Cardiac fibroblast (primary cell): ENCODE measurements at regions not wholly inside any gene's neighbourhood (a gene's known extent, or its start where the extent isn't known, plus 50 kb on each side); places are given as distances from the start of the nearest gene placed in this dataset.

Source experiments
- DNase-seq, 2 donors: peaks; one replicate each; pipeline versions ENCODE4 v3.0.0 to v3.0.0-alpha.2; 2010; ENCODE audit warnings: low read depth in 2 of 2
- H3K4me3 ChIP-seq, 2 donors: replicated peaks in 1 of 2; 1 replicate in 1 of 2; 2 replicates in 1 of 2; pipeline ENCODE4 v1.5.1; 2011; ENCODE audit warnings: low read depth in 2 of 2, low read length in 2 of 2, mild to moderate bottlenecking in 2 of 2, moderate library complexity in 1 of 2
- CTCF ChIP-seq: IDR thresholded peaks from one replicate; pipeline ENCODE4 v1.5.1; 2011; ENCODE audit warnings: low read depth, mild to moderate bottlenecking, low read length, inconsistent platforms

DNA sequence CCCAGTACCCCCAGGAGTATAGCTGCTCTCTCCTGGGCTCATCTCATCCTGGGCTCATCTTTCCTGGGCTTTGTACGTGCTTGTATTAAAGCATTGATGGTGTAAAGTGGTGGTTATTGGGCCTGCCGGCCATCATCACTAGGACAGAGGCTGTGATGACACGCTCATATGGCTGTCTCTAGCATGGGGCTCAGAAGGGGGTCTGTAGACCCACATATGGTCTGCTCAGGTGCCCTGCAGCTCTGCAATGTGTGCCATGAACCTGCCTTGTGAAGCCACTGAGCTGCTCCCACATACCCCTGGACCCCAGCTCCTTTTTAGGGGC lies 143.4 kb downstream of the CDC5L start:
- no peak for TF ChIP-seq CTCF
- H3K4me3 ChIP-seq: no peak overlapping the region
- DNase-seq: no peak

GRCh38 chr6:44531442-44532015 lies 144.0 kb downstream of the CDC5L start:
- DNase-seq: no peak
- TF ChIP-seq CTCF: no peak

DNA sequence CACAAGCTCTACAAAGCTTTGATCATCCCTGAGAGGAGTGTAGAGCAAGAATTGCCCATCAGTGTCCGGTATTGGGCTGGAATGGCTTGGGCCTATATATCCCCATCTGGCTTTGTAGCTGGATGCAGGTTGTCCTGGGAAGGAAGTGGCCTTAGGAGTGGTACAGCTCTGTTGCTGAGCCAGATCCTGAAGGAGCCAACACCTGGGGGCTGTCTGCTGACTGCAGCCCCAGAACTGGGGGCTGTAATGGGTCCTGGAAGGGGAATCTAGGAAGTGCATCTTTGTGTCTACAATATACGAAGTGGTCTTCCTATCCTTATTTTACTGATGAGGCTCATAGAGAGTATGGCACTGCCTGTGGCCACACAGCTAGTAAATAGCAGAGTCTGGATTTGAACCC lies 145.9 kb downstream of the CDC5L start:
- no peak for DNase-seq
- no peak overlapping the region for H3K4me3 ChIP-seq
- no peak for TF ChIP-seq CTCF

More at GRCh38 chr6:44531442-44532015, 144.0 kb downstream of the CDC5L start:
- H3K4me3 ChIP-seq: no peak overlapping the region

DNA sequence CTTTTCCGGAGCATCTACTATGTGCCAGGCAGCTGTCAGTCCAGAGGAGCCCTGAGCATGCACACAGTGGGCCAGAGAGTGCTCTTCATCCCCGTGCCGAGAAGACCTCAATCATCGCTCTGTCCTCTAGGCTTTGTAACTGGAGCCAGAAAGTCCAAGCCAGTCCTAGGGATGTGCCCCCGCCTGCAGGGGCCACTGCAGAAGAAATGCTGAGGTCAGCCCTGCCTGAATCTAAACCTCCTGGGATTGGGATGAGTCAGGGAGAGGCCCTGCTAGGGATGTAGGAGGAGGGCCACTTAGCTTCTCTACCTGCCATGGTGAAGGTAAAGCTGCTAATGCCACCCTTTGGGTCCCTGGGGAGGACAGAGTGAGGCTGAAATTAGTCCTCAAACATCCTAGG lies 146.8 kb downstream of the CDC5L start:
- no peak for TF ChIP-seq CTCF
- no peak for DNase-seq
- no peak overlapping the region for H3K4me3 ChIP-seq

GRCh38 chr6:44535446-44535845 lies 147.9 kb downstream of the CDC5L start:
- DNase-seq: no peak
- H3K4me3 ChIP-seq: no peak overlapping the region
- no peak for TF ChIP-seq CTCF

DNA sequence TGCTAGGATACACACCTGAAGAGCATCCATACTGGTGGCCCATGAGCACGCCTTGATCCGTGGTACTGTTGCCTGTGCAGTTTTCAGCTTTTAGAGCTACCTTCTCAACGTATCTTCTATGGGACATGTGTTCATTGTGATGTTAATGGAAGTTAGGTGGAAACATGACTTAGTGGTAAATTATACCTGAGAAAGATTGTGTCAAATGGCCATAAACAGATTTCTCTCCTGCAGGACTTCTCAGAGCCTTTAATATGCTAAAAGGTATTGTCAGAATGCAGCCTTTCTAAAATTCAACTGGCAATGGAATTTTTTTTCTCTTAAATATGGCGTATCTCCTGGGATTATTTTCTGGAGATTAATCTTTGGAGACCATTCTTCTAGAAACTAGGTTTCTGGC lies 148.5 kb downstream of the CDC5L start:
- no peak overlapping the region for H3K4me3 ChIP-seq
- DNase-seq: no peak
- no peak for TF ChIP-seq CTCF
